Liver (tissue), 8 donors: ENCODE measurements at regions not wholly inside any gene's neighbourhood (a gene's known extent, or its start where the extent isn't known, plus 50 kb on each side); places are given as distances from the start of the nearest gene placed in this dataset.

Experiments used
- DNase-seq: peaks from one replicate; pipeline ENCODE4 v3.0.0-alpha.2; 2017; ENCODE audit warnings: low spot score
- H3K27ac ChIP-seq, 2 donors: one replicate each; pipeline ENCODE4 v1.7.0; 2013; ENCODE audit warnings: inconsistent platforms in 2 of 2, low read length in 2 of 2, control low read depth in 1 of 2, low read depth in 1 of 2, mild to moderate bottlenecking in 1 of 2
- H3K27me3 ChIP-seq, 4 donors: one replicate each; pipeline versions ENCODE4 v1.6.1 to v1.7.0; 2013; ENCODE audit warnings: low read length in 3 of 4, inconsistent platforms in 1 of 4, mild to moderate bottlenecking in 1 of 4, moderate library complexity in 1 of 4; ENCODE audit not compliant: control insufficient read depth in 4 of 4, insufficient read depth in 4 of 4
- H3K36me3 ChIP-seq, 4 donors: one replicate each; pipeline versions ENCODE4 v1.6.1 to v1.7.0; 2013; ENCODE audit warnings: low read length in 3 of 4, mild to moderate bottlenecking in 3 of 4, low read depth in 1 of 4, moderate library complexity in 1 of 4; ENCODE audit not compliant: control insufficient read depth in 4 of 4, insufficient read depth in 3 of 4
- H3K4me1 ChIP-seq, 4 donors: one replicate each; pipeline versions ENCODE4 v1.6.1 to v1.7.0; 2013; ENCODE audit warnings: low read length in 3 of 4, mild to moderate bottlenecking in 3 of 4, moderate library complexity in 1 of 4; ENCODE audit not compliant: control insufficient read depth in 4 of 4, insufficient read depth in 4 of 4
- H3K4me3 ChIP-seq, 3 donors: one replicate each; pipeline versions ENCODE4 v1.6.1 to v1.7.0; 2013; ENCODE audit warnings: low read length in 3 of 3, control low read depth in 1 of 3, low read depth in 1 of 3, mild to moderate bottlenecking in 1 of 3
- H3K9ac ChIP-seq, 2 donors: one replicate each; pipeline ENCODE4 v1.7.0; 2013; ENCODE audit warnings: low read length in 2 of 2, mild to moderate bottlenecking in 2 of 2, moderate library complexity in 2 of 2, control low read depth in 1 of 2, low read depth in 1 of 2
- H3K9me3 ChIP-seq, 4 donors: one replicate each; pipeline versions ENCODE4 v1.6.1 to v1.7.0; 2013; ENCODE audit warnings: low read length in 3 of 4; ENCODE audit not compliant: control insufficient read depth in 4 of 4
- EGR1 ChIP-seq, 2 donors: IDR thresholded peaks; 2 replicates each; pipeline ENCODE4 v1.6.1; 2016 to 2018; ENCODE audit warnings: antibody characterized with exemption in 2 of 2, low read depth in 2 of 2
- FOXA1 ChIP-seq: IDR thresholded peaks from 2 replicates; pipeline ENCODE4 v1.6.1; 2016; ENCODE audit warnings: antibody characterized with exemption
- FOXA2 ChIP-seq: IDR thresholded peaks from 2 replicates; pipeline ENCODE4 v1.6.1; 2016; ENCODE audit warnings: antibody characterized with exemption
- GABPA ChIP-seq, 2 donors: IDR thresholded peaks in 1 of 2; conservative IDR thresholded peaks in 1 of 2; 2 replicates each; pipeline ENCODE4 v1.6.1; 2016; ENCODE audit warnings: antibody characterized with exemption in 2 of 2, mild to moderate bottlenecking in 1 of 2, moderate library complexity in 1 of 2
- HNF4A ChIP-seq, 2 donors: conservative IDR thresholded peaks; 2 replicates each; pipeline ENCODE4 v1.6.1; 2016; ENCODE audit warnings: antibody characterized with exemption in 2 of 2, mild to moderate bottlenecking in 2 of 2
- HNF4G ChIP-seq: IDR thresholded peaks from 2 replicates; pipeline ENCODE4 v1.6.1; 2016; ENCODE audit warnings: antibody characterized with exemption
- JUND ChIP-seq, 2 donors: IDR thresholded peaks; 2 replicates each; pipeline ENCODE4 v1.6.1; 2016; ENCODE audit warnings: antibody characterized with exemption in 2 of 2
- MAX ChIP-seq: IDR thresholded peaks from 2 replicates; pipeline ENCODE4 v1.6.1; 2016; ENCODE audit warnings: antibody characterized with exemption
- NR2F2 ChIP-seq: IDR thresholded peaks from 2 replicates; pipeline ENCODE4 v1.6.1; 2016; ENCODE audit warnings: antibody characterized with exemption
- RAD21 ChIP-seq, 2 donors: IDR thresholded peaks; 2 replicates each; pipeline ENCODE4 v1.6.1; 2016; ENCODE audit warnings: antibody characterized with exemption in 2 of 2, mild to moderate bottlenecking in 2 of 2
- RXRA ChIP-seq, 2 donors: IDR thresholded peaks; 2 replicates each; pipeline ENCODE4 v1.6.1; 2017 to 2018; ENCODE audit warnings: antibody characterized with exemption in 2 of 2, mild to moderate bottlenecking in 1 of 2
- SP1 ChIP-seq: IDR thresholded peaks from 2 replicates; pipeline ENCODE4 v1.6.1; 2018; ENCODE audit warnings: antibody characterized with exemption, mild to moderate bottlenecking
- TAF1 ChIP-seq: conservative IDR thresholded peaks from 2 replicates; pipeline ENCODE4 v1.6.1; 2016; ENCODE audit warnings: antibody characterized with exemption, mild to moderate bottlenecking
- YY1 ChIP-seq: IDR thresholded peaks from 2 replicates; pipeline ENCODE4 v1.6.1; 2016; ENCODE audit warnings: antibody characterized with exemption, mild to moderate bottlenecking
- WGBS: extraction: QIAGEN DNeasy Blood & Tissue Kit; methylation state at CpG from one replicate; pipeline ENCODE4 v1.1.7; 2013; 5-methylcytosine and 5-hydroxymethylcytosine counted together
- TF ChIP-seq, protein P1 (sequence below): IDR thresholded peaks from 2 replicates; pipeline ENCODE4 v1.6.1; 2016; ENCODE audit warnings: antibody characterized with exemption, mild to moderate bottlenecking
- TF ChIP-seq, protein P2 (sequence below): IDR thresholded peaks from 2 replicates; pipeline ENCODE4 v1.6.1; 2016; ENCODE audit warnings: antibody characterized with exemption
- TF ChIP-seq, protein P3 (sequence below): IDR thresholded peaks from 2 replicates; pipeline ENCODE4 v1.6.1; 2016; ENCODE audit warnings: antibody characterized with exemption
- TF ChIP-seq, protein P4 (sequence below): fragments of 150-350 bp; IDR thresholded peaks from 2 replicates; pipeline ENCODE4 v1.5.1; 2017; ENCODE audit warnings: improper control_type of control experiment, low read depth, low read length; ENCODE audit not compliant: missing input control
- donor health status: healthy.
- donor health status: healthy.
- donor health status: healthy.
- donor health status: healthy.
- donor health status: healthy.

GRCh38 chr20:51211191-51211590 is 188.3 kb upstream of the KCNG1 start (continued):
- TF ChIP-seq, protein P1, sequence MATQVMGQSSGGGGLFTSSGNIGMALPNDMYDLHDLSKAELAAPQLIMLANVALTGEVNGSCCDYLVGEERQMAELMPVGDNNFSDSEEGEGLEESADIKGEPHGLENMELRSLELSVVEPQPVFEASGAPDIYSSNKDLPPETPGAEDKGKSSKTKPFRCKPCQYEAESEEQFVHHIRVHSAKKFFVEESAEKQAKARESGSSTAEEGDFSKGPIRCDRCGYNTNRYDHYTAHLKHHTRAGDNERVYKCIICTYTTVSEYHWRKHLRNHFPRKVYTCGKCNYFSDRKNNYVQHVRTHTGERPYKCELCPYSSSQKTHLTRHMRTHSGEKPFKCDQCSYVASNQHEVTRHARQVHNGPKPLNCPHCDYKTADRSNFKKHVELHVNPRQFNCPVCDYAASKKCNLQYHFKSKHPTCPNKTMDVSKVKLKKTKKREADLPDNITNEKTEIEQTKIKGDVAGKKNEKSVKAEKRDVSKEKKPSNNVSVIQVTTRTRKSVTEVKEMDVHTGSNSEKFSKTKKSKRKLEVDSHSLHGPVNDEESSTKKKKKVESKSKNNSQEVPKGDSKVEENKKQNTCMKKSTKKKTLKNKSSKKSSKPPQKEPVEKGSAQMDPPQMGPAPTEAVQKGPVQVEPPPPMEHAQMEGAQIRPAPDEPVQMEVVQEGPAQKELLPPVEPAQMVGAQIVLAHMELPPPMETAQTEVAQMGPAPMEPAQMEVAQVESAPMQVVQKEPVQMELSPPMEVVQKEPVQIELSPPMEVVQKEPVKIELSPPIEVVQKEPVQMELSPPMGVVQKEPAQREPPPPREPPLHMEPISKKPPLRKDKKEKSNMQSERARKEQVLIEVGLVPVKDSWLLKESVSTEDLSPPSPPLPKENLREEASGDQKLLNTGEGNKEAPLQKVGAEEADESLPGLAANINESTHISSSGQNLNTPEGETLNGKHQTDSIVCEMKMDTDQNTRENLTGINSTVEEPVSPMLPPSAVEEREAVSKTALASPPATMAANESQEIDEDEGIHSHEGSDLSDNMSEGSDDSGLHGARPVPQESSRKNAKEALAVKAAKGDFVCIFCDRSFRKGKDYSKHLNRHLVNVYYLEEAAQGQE = no peak

DNA sequence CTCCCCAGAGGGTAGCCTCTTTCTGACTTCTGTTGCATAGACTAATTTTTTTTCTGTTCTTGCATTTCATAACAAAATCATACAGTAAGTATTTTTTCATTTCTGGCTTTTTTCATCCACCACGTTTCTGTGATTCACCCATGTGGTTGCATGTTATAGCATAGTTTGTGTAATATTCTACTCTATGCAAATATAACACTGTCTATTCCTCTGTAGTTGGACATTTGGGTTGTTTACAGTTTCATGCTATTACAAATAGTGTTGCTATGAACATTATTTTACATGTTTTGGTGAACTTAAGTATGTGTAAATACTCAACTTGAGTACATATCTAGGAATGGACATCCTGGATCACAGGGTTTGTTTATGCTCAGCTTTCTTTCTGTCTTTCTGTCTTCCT is 187.2 kb upstream of the KCNG1 start:
- no peak overlapping the region for H3K27ac ChIP-seq
- no peaks in the 10 kb centered on the region for H3K9me3 ChIP-seq
- DNase-seq = no peak
- H3K9ac ChIP-seq = no peak overlapping the region
- no peak overlapping the region for H3K4me3 ChIP-seq
- whole genome bisulfite sequencing = 45% methylated on average over 1 of the region's 1 CpG
- TF ChIP-seq FOXA1 = no peak
- no peak for TF ChIP-seq TAF1
- no peak for TF ChIP-seq RXRA (IDR thresholded peaks at IDR 0.05)
- TF ChIP-seq, protein P2, sequence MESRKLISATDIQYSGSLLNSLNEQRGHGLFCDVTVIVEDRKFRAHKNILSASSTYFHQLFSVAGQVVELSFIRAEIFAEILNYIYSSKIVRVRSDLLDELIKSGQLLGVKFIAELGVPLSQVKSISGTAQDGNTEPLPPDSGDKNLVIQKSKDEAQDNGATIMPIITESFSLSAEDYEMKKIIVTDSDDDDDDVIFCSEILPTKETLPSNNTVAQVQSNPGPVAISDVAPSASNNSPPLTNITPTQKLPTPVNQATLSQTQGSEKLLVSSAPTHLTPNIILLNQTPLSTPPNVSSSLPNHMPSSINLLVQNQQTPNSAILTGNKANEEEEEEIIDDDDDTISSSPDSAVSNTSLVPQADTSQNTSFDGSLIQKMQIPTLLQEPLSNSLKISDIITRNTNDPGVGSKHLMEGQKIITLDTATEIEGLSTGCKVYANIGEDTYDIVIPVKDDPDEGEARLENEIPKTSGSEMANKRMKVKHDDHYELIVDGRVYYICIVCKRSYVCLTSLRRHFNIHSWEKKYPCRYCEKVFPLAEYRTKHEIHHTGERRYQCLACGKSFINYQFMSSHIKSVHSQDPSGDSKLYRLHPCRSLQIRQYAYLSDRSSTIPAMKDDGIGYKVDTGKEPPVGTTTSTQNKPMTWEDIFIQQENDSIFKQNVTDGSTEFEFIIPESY = no peak
- no peak for TF ChIP-seq GABPA (IDR thresholded peaks at IDR 0.05 in 1 of 2, conservative IDR thresholded peaks at IDR 0.05 in 1 of 2)
- TF ChIP-seq NR2F2 = no peak
- TF ChIP-seq HNF4A (conservative IDR thresholded peaks at IDR 0.05) = no peak
- TF ChIP-seq, protein P3, sequence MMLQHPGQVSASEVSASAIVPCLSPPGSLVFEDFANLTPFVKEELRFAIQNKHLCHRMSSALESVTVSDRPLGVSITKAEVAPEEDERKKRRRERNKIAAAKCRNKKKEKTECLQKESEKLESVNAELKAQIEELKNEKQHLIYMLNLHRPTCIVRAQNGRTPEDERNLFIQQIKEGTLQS = no peak
- no peak for TF ChIP-seq MAX
- no peak for TF ChIP-seq HNF4G
- TF ChIP-seq RAD21 (IDR thresholded peaks at IDR 0.05) = no peak
- no peak for TF ChIP-seq YY1
- TF ChIP-seq, protein P4, sequence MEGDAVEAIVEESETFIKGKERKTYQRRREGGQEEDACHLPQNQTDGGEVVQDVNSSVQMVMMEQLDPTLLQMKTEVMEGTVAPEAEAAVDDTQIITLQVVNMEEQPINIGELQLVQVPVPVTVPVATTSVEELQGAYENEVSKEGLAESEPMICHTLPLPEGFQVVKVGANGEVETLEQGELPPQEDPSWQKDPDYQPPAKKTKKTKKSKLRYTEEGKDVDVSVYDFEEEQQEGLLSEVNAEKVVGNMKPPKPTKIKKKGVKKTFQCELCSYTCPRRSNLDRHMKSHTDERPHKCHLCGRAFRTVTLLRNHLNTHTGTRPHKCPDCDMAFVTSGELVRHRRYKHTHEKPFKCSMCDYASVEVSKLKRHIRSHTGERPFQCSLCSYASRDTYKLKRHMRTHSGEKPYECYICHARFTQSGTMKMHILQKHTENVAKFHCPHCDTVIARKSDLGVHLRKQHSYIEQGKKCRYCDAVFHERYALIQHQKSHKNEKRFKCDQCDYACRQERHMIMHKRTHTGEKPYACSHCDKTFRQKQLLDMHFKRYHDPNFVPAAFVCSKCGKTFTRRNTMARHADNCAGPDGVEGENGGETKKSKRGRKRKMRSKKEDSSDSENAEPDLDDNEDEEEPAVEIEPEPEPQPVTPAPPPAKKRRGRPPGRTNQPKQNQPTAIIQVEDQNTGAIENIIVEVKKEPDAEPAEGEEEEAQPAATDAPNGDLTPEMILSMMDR = no peak
- no peak for TF ChIP-seq FOXA2
- TF ChIP-seq JUND (IDR thresholded peaks at IDR 0.05) = no peak
- TF ChIP-seq EGR1 (IDR thresholded peaks at IDR 0.05; ENCODE audit: low read depth in 2 of 2) = no peak
- TF ChIP-seq, protein P1 = no peak
- TF ChIP-seq SP1 = no peak
- no peaks in the 10 kb centered on the region for H3K4me1 ChIP-seq
- H3K36me3 ChIP-seq = no peaks in the 10 kb centered on the region
- H3K27me3 ChIP-seq = peaks cover 0 to 14% (median 1%) of the 10 kb centered on the region in 4 donors
